ENCODE measurements at regions not wholly inside any gene's neighbourhood (a gene's known extent, or its start where the extent isn't known, plus 50 kb on each side); places are given as distances from the start of the nearest gene placed in this dataset.
"Not testable (repeated sequence)": the region's sequence is repeated elsewhere in the genome, so short reads cannot be mapped to it uniquely, and the experiment has no call there.

DNA sequence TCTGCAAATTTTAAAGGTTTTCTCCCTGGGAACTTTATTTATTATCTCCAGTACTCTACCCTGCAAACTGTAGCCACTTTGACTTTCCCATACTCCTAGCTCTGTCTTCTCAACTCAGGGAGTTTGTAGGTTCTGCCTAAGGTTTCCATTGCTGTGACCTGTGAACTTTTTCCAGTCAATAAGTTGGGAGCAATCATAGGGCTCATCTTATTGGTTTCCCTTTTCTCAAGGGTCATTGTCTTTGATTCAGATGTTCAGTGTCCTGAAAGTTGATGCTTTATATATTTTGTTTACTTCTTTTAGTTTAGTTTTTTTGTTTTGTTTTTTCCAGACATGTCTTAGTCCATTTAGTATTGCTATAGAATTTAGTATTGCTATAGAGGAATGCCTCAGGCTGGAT lies 85.3 kb upstream of the NUDT6 start:
- H3K4me1 ChIP-seq: no peaks in the 10 kb centered on the region
- no peak for ATAC-seq
- TF ChIP-seq CTCF (IDR thresholded peaks at IDR 0.05): no peak
- DNase-seq: no peak
- H3K27ac ChIP-seq: no peak overlapping the region
- intact Hi-C loops (cut with DNase I): no loop called here
- no peaks in the 10 kb centered on the region for H3K9me3 ChIP-seq
- H3K36me3 ChIP-seq: no peaks in the 10 kb centered on the region
- H3K4me3 ChIP-seq: no peak overlapping the region
- no peaks in the 10 kb centered on the region for H3K27me3 ChIP-seq

DNA sequence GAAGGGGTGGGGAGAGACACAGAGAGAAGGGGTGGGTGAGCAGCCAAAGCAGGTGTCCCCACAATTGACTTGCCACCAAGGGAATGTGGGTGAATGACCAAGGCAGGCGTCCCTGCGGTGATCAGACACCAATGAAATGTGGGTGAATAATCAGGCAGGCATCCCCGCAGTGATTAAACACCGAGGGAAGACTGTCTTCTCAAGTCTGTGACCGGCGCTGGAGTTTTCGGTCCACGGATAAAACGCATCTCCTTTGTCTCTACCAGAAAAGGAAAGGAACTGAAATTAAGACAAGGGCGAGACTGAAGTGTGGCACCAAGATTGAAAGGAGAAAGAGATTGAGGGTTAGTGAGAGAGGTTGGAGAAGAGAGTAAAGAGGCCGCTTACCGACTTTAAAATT lies 90.0 kb upstream of the NUDT6 start:
- H3K4me3 ChIP-seq; H3K27ac ChIP-seq; H3K4me1 ChIP-seq; H3K9me3 ChIP-seq; H3K36me3 ChIP-seq; DNase-seq; ATAC-seq; intact Hi-C loops (cut with DNase I); H3K27me3 ChIP-seq: not testable (repeated sequence)

- DNase-seq: no peak
- Histone ChIP-seq H3K9me3 (no peaks in the 10 kb centered on the region), H3K27ac (no peak overlapping the region), H3K27me3 (no peaks in the 10 kb centered on the region), H3K4me1 (no peaks in the 10 kb centered on the region), H3K4me3 (no peak overlapping the region), H3K36me3 (no peaks in the 10 kb centered on the region)
- no peak for TF ChIP-seq CTCF (IDR thresholded peaks at IDR 0.05)
- intact Hi-C loops (cut with DNase I): no loop called here
- no peak for ATAC-seq
These were observed 91.6 kb upstream of the NUDT6 start for GRCh38 chr4:123014038-123014437.

DNA sequence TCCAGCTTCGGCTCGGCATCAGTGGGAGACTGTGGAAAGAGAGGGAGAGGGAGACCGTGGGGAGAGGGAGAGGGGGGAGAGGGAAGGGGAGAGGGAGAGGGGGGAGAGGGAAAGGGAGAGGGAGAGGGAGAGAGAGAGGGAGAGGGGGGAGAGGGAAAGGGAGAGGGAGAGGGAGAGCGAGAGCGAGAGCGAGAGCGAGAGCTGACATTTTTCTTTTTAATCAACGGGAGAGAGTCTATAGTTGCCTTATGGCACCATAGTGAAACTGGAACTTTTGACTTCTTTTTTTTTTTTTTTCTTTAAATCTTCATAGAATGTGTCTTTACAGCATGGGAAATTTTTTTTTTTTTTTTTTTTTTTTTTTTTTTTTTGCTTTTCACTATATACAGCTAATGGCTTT lies 94.7 kb upstream of the NUDT6 start:
- intact Hi-C loops (cut with DNase I): no loop called here
- no peak for TF ChIP-seq CTCF (IDR thresholded peaks at IDR 0.05)
- no peak overlapping the region for H3K4me3 ChIP-seq
- ATAC-seq (no peak), DNase-seq (no peak)
- H3K27ac ChIP-seq: no peak overlapping the region
- no peaks in the 10 kb centered on the region for H3K4me1 ChIP-seq
- no peaks in the 10 kb centered on the region for H3K36me3 ChIP-seq
- no peaks in the 10 kb centered on the region for H3K9me3 ChIP-seq
- H3K27me3 ChIP-seq: no peaks in the 10 kb centered on the region

DNA sequence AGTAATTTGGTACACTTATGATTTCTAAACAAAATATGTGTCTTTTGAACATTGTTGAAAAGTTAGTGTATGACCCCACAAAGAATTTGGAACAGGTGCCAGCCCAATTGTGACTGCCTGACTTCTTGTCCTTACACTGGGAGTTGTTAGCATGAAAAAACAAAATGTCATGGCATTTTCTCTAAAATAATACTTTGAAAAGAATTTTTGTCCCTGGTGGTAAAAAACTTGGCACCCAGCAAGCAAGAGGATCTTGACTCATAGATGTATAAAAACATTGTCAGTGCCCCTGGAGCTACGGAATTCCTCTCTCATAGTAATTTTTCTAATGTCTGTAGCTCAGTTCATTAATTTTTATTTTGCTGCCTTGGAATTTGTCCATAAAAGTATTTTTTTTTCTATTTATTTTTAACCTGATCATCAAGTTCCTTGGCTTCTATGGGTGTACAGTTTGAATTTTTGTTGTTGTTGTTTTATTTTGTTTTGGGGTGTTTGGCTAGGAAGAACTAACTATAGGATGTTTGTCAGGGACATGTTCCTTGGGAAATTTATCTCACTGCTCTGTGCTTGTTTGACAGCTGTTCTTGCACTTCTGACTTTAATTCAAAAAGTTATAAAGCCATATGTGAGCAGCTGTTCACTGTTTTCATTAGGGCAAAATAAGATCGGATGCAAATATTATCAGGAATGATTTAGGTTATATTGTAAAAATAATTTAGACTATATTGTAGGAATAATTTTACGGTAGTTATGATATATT lies 95.4 kb upstream of the NUDT6 start:
- H3K36me3 ChIP-seq: no peaks in the 10 kb centered on the region
- no peak overlapping the region for H3K27ac ChIP-seq
- no peaks in the 10 kb centered on the region for H3K4me1 ChIP-seq
- no peaks in the 10 kb centered on the region for H3K27me3 ChIP-seq
- H3K4me3 ChIP-seq: no peak overlapping the region
- TF ChIP-seq CTCF (IDR thresholded peaks at IDR 0.05): no peak
- ATAC-seq (no peak), DNase-seq (no peak)
- H3K9me3 ChIP-seq: no peaks in the 10 kb centered on the region
- intact Hi-C loops (cut with DNase I): no loop called here

- Histone ChIP-seq H3K9me3 (no peaks in the 10 kb centered on the region), H3K4me1 (no peaks in the 10 kb centered on the region), H3K4me3 (no peak overlapping the region), H3K27ac (no peak overlapping the region), H3K36me3 (no peaks in the 10 kb centered on the region), H3K27me3 (no peaks in the 10 kb centered on the region)
- intact Hi-C loops (cut with DNase I): no loop called here
- ATAC-seq (no peak), DNase-seq (no peak)
- TF ChIP-seq CTCF (IDR thresholded peaks at IDR 0.05): no peak
These were observed 96.0 kb upstream of the NUDT6 start for GRCh38 chr4:123018396-123018775.
